GM12875 (cell line): ENCODE measurements at regions not wholly inside any gene's neighbourhood (a gene's known extent, or its start where the extent isn't known, plus 50 kb on each side); places are given as distances from the start of the nearest gene placed in this dataset.
"Not testable (repeated sequence)": the region's sequence is repeated elsewhere in the genome, so short reads cannot be mapped to it uniquely, and the experiment has no call there.

Experiments used
- H3K4me3 ChIP-seq: one replicate; pipeline ENCODE4 v1.5.1; 2011; ENCODE audit warnings: low read depth, low read length, control low read depth
- TF ChIP-seq, protein P1 (sequence below): IDR thresholded peaks from 2 replicates; pipeline ENCODE4 v1.5.1; 2011; ENCODE audit warnings: low read depth, mild to moderate bottlenecking, control low read depth, inconsistent platforms, low read length, moderate library complexity, borderline replicate concordance; ENCODE audit not compliant: insufficient read depth

- TF ChIP-seq, protein P1, sequence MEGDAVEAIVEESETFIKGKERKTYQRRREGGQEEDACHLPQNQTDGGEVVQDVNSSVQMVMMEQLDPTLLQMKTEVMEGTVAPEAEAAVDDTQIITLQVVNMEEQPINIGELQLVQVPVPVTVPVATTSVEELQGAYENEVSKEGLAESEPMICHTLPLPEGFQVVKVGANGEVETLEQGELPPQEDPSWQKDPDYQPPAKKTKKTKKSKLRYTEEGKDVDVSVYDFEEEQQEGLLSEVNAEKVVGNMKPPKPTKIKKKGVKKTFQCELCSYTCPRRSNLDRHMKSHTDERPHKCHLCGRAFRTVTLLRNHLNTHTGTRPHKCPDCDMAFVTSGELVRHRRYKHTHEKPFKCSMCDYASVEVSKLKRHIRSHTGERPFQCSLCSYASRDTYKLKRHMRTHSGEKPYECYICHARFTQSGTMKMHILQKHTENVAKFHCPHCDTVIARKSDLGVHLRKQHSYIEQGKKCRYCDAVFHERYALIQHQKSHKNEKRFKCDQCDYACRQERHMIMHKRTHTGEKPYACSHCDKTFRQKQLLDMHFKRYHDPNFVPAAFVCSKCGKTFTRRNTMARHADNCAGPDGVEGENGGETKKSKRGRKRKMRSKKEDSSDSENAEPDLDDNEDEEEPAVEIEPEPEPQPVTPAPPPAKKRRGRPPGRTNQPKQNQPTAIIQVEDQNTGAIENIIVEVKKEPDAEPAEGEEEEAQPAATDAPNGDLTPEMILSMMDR, result no peak
- no peak overlapping the region for H3K4me3 ChIP-seq
Observed at GRCh38 chr6:119426619-119427018, 77.1 kb upstream of the MAN1A1 start.

DNA sequence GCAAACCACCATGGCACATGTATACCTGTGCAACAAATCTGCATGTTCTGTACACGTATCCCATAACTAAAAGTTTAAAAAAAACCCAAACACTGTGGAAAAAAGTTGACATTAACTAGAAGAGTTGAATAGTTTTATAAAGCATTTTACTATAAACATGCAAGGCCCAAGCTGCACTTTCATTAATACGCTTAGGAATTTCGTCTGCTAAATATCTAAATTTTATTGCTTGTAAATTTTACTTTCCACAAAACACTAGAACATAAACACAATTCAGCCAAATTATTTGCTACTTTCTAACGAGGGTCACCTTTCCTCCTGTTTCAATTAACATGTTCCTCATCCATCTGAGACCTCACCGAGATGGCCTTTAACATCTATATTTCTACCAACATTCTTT lies 74.4 kb upstream of the MAN1A1 start:
- TF ChIP-seq, protein P1, result no peak
- no peak overlapping the region for H3K4me3 ChIP-seq

DNA sequence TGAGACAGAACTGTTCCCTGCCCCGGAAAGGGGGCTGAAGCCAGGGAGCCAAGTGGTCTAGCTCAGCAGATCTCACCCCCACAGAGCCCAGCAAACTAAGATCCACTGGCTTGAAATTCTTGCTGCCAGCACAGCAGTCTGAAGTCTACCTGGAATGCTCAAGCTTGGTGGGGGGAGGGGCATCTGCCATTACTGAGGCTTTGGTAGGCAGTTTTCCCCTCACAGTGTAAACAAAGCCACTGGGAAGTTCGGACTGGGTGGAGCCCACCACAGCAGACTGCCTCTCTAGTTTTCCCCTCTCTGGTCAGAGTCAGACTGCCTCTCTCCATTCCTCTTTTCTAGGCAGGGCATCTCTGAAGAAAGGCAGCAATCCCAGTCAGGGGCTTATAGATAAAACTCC lies 68.5 kb upstream of the MAN1A1 start:
- not testable (repeated sequence) for H3K4me3 ChIP-seq

GRCh38 chr6:119407156-119407555 lies 57.6 kb upstream of the MAN1A1 start:
- TF ChIP-seq, protein P1, result no peak
- H3K4me3 ChIP-seq, result no peak overlapping the region

DNA sequence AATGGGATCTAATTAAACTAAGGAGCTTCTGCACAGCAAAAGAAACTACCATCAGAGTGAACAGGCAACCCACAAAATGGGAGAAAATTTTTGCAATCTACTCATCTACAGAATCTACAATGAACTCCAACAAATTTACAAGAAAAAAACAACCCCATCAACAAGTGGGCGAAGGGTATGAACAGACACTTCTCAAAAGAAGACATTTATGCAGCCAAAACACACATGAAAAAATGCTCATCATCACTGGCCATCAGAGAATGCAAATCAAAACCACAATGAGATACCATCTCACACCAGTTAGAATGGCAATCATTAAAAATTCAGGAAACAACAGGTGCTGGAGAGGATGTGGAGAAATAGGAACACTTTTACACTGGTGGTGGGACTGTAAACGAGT lies 55.6 kb upstream of the MAN1A1 start:
- not testable (repeated sequence) for H3K4me3 ChIP-seq
